Ascending aorta (tissue), 2 donors: ENCODE measurements at regions not wholly inside any gene's neighbourhood (a gene's known extent, or its start where the extent isn't known, plus 50 kb on each side); places are given as distances from the start of the nearest gene placed in this dataset.
"Not testable (repeated sequence)": the region's sequence is repeated elsewhere in the genome, so short reads cannot be mapped to it uniquely, and the experiment has no call there.

Source experiments
- DNase-seq, 2 donors: peaks; one replicate each; pipeline ENCODE4 v3.0.0-alpha.2; 2019; ENCODE audit warnings: low spot score in 2 of 2
- H3K27ac ChIP-seq, 2 donors: fragments of 200-600 bp; sonication (generic); one replicate each; pipeline ENCODE4 v1.5.1; 2016 to 2017; ENCODE audit warnings: mild to moderate bottlenecking in 1 of 2
- H3K27me3 ChIP-seq: fragments of 200-600 bp; sonication (generic); one replicate; pipeline ENCODE4 v1.5.1; 2017
- H3K36me3 ChIP-seq, 2 donors: fragments of 200-600 bp; sonication (generic); one replicate each; pipeline ENCODE4 v1.5.1; 2016
- H3K4me1 ChIP-seq, 2 donors: fragments of 200-600 bp; sonication (generic); one replicate each; pipeline ENCODE4 v1.5.1; 2016 to 2017; ENCODE audit warnings: mild to moderate bottlenecking in 1 of 2
- H3K4me3 ChIP-seq, 2 donors: fragments of 200-600 bp; sonication (generic); one replicate each; pipeline ENCODE4 v1.5.1; 2016 to 2017; ENCODE audit warnings: mild to moderate bottlenecking in 1 of 2
- H3K9me3 ChIP-seq, 2 donors: fragments of 200-600 bp; sonication (generic); one replicate each; pipeline ENCODE4 v1.5.1; 2016
- CTCF ChIP-seq, 3 experiments: fragments of 200-600 bp in 2 of 3; fragments of 450-650 bp in 1 of 3; sonication (generic) in 2 of 3; IDR thresholded peaks; one replicate each; pipeline ENCODE4 v1.5.1; 2016 to 2019; ENCODE audit warnings: antibody characterized with exemption in 3 of 3, mild to moderate bottlenecking in 1 of 3, moderate library complexity in 1 of 3
- intact Hi-C: fragments of 100-400 bp; cut with DNase I; formaldehyde crosslinking; loops from one replicate; pipeline ENCODE4 v1.15.1; 2023

- H3K27ac ChIP-seq, result no peak overlapping the region
- no peak for DNase-seq
- H3K4me1 ChIP-seq, result no peaks in the 10 kb centered on the region
- no peak for TF ChIP-seq CTCF (IDR thresholded peaks at IDR 0.05)
- no peaks in the 10 kb centered on the region for H3K27me3 ChIP-seq
- no peaks in the 10 kb centered on the region for H3K36me3 ChIP-seq
- no peaks in the 10 kb centered on the region for H3K9me3 ChIP-seq
- intact Hi-C loops, result no loop called here
- H3K4me3 ChIP-seq, result no peak overlapping the region
These were observed 903.2 kb downstream of the C4orf33 start for GRCh38 chr4:129999156-129999555.

GRCh38 chr4:130008461-130008860 is 912.5 kb downstream of the C4orf33 start:
- Histone ChIP-seq H3K36me3 (no peaks in the 10 kb centered on the region), H3K4me3 (no peak overlapping the region), H3K27ac (no peak overlapping the region), H3K4me1 (no peaks in the 10 kb centered on the region), H3K9me3 (no peaks in the 10 kb centered on the region), H3K27me3 (no peaks in the 10 kb centered on the region)
- no peak for DNase-seq
- intact Hi-C loops, result no loop called here
- no peak for TF ChIP-seq CTCF (IDR thresholded peaks at IDR 0.05)

- DNase-seq, H3K4me1 ChIP-seq, H3K36me3 ChIP-seq, H3K27me3 ChIP-seq, H3K27ac ChIP-seq, intact Hi-C loops, H3K4me3 ChIP-seq, H3K9me3 ChIP-seq: not testable (repeated sequence)
These were observed 916.9 kb downstream of the C4orf33 start for GRCh38 chr4:130012806-130013205.

GRCh38 chr4:130021706-130022105 is 925.8 kb downstream of the C4orf33 start:
- TF ChIP-seq CTCF (IDR thresholded peaks at IDR 0.05), result no peak
- no peak for DNase-seq

GRCh38 chr4:130023088-130023487 is 927.1 kb downstream of the C4orf33 start:
- H3K27ac ChIP-seq, result no peak overlapping the region
- DNase-seq, result no peak
- no peaks in the 10 kb centered on the region for H3K36me3 ChIP-seq
- no peak overlapping the region for H3K4me3 ChIP-seq
- no peaks in the 10 kb centered on the region for H3K9me3 ChIP-seq
- no peaks in the 10 kb centered on the region for H3K27me3 ChIP-seq
- intact Hi-C loops, result no loop called here
- no peaks in the 10 kb centered on the region for H3K4me1 ChIP-seq
- no peak for TF ChIP-seq CTCF (IDR thresholded peaks at IDR 0.05)

More at GRCh38 chr4:130021706-130022105, 925.8 kb downstream of the C4orf33 start:
- H3K4me1 ChIP-seq, result no peaks in the 10 kb centered on the region
- H3K36me3 ChIP-seq, result no peaks in the 10 kb centered on the region
- intact Hi-C loops, result no loop called here
- no peaks in the 10 kb centered on the region for H3K27me3 ChIP-seq
- no peak overlapping the region for H3K4me3 ChIP-seq
- H3K27ac ChIP-seq, result no peak overlapping the region
- H3K9me3 ChIP-seq, result no peaks in the 10 kb centered on the region

- Histone ChIP-seq H3K27ac (no peak overlapping the region), H3K9me3 (no peaks in the 10 kb centered on the region), H3K4me3 (no peak overlapping the region), H3K36me3 (no peaks in the 10 kb centered on the region), H3K4me1 (no peaks in the 10 kb centered on the region), H3K27me3 (no peaks in the 10 kb centered on the region)
- no peak for TF ChIP-seq CTCF (IDR thresholded peaks at IDR 0.05)
- intact Hi-C loops, result no loop called here
- DNase-seq, result no peak
These were observed 929.7 kb downstream of the C4orf33 start for GRCh38 chr4:130025701-130026100.
